NCI-H748 (cell line): ENCODE measurements at regions not wholly inside any gene's neighbourhood (a gene's known extent, or its start where the extent isn't known, plus 50 kb on each side); places are given as distances from the start of the nearest gene placed in this dataset.

ENCODE experiments used
- DNase-seq: peaks from one replicate; lab custom pipeline; 2025; ENCODE audit not compliant: unreplicated experiment; lab: John Stamatoyannopoulos, UW

- no peak for DNase-seq
Observed at GRCh38 chr13:106306748-106307277, 228.6 kb downstream of the EFNB2 start.

GRCh38 chr13:106302843-106303242 lies 232.6 kb downstream of the EFNB2 start:
- DNase-seq, result no peak

- DNase-seq, result no peak
Observed at GRCh38 chr13:106302011-106302410, 233.5 kb downstream of the EFNB2 start.

GRCh38 chr13:106299621-106300020 lies 235.8 kb downstream of the EFNB2 start:
- no peak for DNase-seq

GRCh38 chr13:106297283-106297682 lies 238.2 kb downstream of the EFNB2 start:
- DNase-seq, result no peak

- no peak for DNase-seq
Observed at GRCh38 chr13:106296723-106297122, 238.7 kb downstream of the EFNB2 start.

- DNase-seq, result no peak
Observed at GRCh38 chr13:106295971-106296370, 239.5 kb downstream of the EFNB2 start.

GRCh38 chr13:106291006-106291405 lies 244.5 kb downstream of the EFNB2 start:
- no peak for DNase-seq

- DNase-seq, result no peak
Observed at GRCh38 chr13:106287351-106287750, 248.1 kb downstream of the EFNB2 start.

GRCh38 chr13:106286811-106287210 lies 248.7 kb downstream of the EFNB2 start:
- DNase-seq, result no peak

- DNase-seq, result no peak
Observed at GRCh38 chr13:106284358-106284757, 251.1 kb downstream of the EFNB2 start.

- DNase-seq, result no peak
Observed at GRCh38 chr13:106281426-106281825, 254.0 kb downstream of the EFNB2 start.

- no peak for DNase-seq
Observed at GRCh38 chr13:106277484-106278154, 257.8 kb downstream of the EFNB2 start.

- no peak for DNase-seq
Observed at GRCh38 chr13:106276876-106277275, 258.6 kb downstream of the EFNB2 start.

- no peak for DNase-seq
Observed at GRCh38 chr13:106275446-106276032, 259.9 kb downstream of the EFNB2 start.

- DNase-seq, result no peak
Observed at GRCh38 chr13:106274551-106275203, 260.8 kb downstream of the EFNB2 start.

- DNase-seq, result no peak
Observed at GRCh38 chr13:106263801-106264200, 271.7 kb downstream of the EFNB2 start.

GRCh38 chr13:106262886-106263285 lies 272.6 kb downstream of the EFNB2 start:
- DNase-seq, result no peak

- no peak for DNase-seq
Observed at GRCh38 chr13:106261450-106261849, 274.0 kb downstream of the EFNB2 start.

GRCh38 chr13:106260352-106260751 lies 275.1 kb downstream of the EFNB2 start:
- DNase-seq, result no peak

GRCh38 chr13:106259928-106260327 lies 275.5 kb downstream of the EFNB2 start:
- DNase-seq, result no peak

- DNase-seq, result peak; percentile 29
Observed at GRCh38 chr13:106246666-106247188, 288.7 kb downstream of the EFNB2 start.
